NCI-H82 treated with DMSO at 0.1 percent for 48 hours (cell line): ENCODE measurements at regions not wholly inside any gene's neighbourhood (a gene's known extent, or its start where the extent isn't known, plus 50 kb on each side); places are given as distances from the start of the nearest gene placed in this dataset.
"Not testable (repeated sequence)": the region's sequence is repeated elsewhere in the genome, so short reads cannot be mapped to it uniquely, and the experiment has no call there.

Source experiments
- DNase-seq: peaks from one replicate; lab custom pipeline; 2025; ENCODE audit not compliant: unreplicated experiment; lab: John Stamatoyannopoulos, UW

DNA sequence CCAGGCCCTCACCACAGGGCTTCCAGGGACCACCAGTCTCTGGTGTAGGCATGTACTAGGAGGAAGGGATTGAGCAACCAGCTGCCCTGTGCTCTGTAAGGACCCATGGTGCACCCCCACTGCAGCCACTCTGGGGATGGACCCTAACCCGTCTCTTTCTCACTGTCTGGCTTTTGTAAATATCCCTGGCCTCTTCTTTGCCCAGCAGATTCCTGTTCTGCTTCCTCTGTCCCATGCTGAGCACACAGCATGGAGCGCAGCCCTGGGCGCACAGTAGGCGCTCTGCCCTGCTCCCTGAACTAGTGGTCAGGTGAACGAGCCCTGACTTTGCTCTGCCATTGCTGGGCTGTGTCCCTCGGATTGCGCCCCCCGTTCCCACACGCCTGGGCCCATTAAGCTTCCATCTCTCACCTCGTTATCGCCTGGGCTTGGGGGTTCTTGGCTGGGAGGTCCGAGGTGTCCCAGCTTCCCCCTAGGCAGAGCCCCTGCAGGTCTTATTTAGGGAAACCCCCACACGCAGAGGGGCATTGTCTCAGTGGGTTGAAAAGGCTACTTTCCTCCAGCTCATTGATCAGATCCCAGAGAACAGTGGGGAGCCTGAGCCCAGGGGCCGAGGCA is 162.1 kb downstream of the MYCN start:
- DNase-seq: no peak

DNA sequence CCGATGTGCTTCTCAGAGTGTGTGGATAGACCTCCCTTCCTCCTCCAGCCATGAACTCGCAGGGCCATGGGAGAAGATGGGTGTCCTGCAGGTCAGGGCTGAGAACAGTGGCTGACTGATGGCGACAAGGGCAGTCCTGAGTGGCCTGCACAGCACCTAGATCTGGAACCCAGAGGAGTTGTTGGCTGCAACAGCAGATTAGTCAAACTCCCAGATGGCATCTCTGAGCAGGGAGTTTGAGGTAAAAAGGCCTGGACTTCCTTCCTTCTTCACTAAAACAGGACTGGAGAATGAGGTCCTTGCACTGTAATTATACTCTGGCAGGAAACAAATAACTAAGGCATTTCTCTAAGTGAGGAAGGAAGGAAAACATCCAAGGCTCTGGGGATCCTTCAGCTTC is 160.8 kb downstream of the MYCN start:
- no peak for DNase-seq

DNA sequence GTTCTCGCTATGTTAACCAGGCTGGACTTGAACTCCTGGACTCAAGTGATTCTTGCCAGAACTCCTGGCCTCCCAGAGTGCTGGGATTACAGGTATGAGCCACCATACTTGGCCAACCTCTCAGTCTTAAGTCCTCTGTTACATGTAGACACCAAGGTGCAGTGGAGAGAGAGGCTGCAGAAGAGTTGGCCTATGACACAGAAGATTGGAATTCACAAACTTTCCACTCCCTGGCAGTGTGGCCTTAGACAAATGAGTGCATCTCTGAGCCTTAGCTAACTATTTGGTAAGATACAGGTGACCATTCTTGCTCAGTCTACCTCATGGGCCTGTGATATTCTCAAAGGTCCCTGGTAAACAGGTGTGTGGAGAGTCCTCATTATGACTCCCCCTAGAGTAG is 159.7 kb downstream of the MYCN start:
- DNase-seq: no peak

DNA sequence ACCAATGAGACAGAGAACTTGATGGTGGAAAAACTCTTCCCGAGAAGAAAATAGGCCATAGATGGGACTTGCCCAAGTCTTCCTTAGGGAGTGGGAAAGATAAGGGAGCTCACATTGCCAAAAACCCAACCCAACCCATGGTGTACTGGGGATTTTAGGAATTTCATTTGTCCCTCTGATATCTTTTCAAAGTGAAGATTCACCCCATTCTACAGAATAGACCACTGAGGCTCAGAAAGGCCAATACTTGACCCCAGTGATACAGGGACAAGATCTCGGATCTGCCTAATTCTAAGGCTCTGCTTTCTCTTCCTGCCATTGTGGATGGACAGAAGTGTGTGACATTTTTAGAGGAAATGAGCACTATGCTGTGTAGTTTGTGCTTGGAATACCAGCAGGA is 159.0 kb downstream of the MYCN start:
- DNase-seq: no peak

DNA sequence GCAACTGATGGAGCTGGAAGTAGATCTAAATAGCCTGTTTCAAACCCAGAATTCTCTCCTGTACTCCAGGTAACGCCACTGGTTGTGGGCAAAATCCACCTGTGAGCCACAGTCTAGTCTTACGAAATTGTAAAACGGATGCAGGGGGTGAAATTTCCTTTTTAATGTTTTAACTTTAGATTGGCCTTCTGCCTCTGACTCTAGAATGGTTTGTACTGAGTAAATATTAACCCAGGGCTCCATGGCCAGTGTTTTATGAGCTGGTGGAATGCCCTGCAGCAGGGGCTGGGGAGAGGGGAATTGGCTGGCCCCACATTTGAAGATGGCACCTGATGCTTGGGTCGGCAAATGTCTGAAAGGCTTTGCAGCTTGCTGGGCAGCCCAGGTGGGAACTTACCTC is 156.6 kb downstream of the MYCN start:
- no peak for DNase-seq

DNA sequence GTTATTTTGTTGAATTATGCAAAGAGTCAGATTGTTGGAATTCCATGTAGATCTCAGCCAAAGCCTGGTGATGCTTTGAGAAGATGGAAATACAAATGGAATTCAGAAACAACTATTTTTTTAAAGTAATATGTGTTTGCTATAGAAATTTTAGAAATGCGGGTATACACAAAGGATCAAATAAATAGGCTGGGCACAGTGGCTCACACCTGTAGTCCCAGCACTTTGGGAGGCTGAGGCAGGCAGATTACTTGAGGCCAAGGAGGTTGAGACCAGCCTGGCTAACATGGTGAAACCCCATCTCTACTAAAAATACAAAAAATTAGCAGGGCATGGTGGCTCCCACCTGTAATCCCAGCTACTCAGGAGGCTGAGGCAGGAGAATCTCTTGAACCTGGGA is 155.1 kb downstream of the MYCN start:
- DNase-seq: not testable (repeated sequence)

DNA sequence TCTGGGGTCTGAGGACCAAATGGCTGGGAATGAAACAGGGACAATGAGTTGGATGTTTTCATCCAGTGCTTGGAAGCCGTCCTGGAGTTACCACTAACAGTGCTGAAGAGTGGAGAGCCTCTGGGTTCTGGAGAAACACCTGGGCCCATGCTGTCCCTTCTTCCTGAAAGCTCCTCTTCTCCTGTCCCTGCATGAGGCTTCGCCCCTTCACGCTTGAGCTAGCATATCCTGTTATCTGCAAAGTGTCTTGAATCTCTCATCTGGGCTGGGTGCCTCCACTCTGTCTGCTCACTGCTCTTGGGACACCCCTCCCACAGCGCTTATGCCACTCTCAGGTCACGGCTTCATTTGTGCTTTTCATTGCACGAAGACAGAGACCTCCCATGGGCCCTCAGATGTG is 154.5 kb downstream of the MYCN start:
- peak; percentile 66 for DNase-seq

DNA sequence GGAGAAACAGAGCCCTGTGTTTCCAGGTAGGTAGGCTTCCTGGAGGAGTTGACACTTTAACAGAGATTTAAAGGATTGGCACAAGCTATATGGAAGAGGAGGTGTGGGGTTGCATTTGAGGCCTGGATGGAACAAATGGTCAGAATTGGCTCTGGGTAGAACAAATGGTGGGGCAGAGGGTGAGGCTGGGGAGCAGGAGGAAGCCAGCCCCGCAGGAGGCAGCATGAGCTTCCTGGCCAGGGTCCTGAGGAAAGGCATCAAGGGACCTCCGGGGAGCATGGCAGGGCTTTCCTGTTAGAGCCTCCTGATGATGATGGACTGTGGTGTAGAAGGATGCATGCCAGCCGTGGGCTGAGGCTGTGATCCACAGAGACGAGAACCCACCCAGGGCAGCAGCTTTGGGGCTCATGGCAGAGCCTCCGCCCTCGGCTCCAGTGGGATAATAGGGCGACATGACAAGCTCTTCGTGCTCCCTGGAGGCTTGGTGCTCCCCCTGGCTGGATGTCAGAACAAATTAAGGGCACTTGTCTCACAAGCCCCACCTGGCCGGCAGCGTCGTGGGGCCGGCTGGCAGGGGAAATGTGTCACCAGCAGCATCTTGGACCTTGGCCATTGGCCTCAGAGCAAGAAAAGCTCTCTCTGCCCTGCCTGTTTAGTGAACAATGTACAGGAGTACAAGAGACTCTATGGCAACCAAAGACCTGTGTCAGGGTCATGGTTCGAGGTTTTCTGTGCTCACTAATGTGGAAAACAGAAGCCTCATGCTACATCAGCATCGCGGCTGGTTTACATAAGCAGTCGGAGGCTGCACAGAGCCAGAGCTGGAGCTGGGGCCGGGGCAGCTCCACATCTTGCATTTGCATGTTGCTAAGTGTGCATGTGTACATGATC is 153.5 kb downstream of the MYCN start:
- no peak for DNase-seq

DNA sequence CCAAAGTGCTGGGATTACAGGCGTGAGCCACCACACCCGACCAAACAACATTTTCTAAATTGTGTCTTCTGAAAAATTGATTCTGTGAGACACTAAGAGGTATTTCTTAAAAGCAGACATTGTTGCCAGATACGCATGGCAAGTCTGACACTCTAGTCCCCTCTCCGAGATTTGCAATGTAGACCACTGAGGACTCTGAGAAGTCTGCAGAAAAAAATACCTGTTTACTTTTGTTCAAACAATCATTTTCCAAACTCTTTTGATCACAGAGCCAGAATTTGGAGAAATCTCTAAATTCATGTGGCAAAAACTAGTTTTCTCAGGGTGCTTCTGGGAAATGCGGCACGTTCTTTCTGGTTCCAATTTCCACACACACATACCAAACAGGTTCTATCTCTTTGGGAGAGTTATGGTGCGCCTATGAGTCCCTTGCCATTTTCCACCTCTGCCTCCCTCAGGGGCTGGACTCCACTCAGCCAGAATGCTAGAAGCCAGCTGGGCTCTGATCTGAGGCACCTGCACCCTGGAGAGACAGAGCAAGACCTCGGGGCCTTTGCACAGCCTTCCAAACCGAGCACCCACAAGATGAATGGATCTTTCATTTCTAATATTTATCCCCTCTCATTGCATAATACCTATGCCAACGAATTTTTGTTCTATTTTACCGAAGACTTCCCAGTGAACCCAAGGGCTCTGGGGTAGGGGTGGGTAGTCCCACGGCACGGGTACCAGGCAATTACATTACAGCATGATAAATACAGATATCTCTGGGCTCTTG is 152.7 kb downstream of the MYCN start:
- no peak for DNase-seq

DNA sequence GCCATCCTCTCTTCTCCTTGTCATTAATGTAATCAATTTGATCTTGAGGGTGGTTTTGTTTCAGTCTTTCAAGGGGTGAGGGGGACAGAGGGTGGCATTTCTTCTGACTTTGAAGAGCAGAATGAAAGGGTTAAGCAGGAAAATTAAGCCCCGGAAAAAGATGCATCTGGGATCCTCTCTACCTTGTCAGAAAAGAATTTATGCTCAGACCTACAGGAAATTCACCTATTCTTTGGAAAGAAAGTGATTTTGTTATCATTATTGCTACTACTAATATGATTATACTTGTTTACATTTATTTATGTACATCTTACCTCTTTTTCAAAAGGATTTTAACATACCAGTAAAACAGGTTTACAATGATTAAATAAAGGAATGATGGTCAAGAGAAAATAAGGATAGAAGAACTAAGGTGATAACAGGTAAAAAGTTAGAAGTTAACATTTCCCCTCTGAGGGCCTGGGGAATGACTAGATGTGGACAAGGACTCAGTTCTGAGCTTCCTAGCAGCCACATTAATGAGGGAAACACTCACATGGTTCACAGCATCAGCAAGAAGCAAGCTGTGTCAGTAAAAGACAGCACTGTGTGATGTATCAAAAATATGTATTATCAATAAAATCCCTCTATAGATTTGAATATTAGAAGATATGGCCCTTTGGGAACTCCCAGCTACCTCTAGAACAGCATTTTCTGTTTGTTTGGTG is 151.4 kb downstream of the MYCN start:
- DNase-seq: no peak

DNA sequence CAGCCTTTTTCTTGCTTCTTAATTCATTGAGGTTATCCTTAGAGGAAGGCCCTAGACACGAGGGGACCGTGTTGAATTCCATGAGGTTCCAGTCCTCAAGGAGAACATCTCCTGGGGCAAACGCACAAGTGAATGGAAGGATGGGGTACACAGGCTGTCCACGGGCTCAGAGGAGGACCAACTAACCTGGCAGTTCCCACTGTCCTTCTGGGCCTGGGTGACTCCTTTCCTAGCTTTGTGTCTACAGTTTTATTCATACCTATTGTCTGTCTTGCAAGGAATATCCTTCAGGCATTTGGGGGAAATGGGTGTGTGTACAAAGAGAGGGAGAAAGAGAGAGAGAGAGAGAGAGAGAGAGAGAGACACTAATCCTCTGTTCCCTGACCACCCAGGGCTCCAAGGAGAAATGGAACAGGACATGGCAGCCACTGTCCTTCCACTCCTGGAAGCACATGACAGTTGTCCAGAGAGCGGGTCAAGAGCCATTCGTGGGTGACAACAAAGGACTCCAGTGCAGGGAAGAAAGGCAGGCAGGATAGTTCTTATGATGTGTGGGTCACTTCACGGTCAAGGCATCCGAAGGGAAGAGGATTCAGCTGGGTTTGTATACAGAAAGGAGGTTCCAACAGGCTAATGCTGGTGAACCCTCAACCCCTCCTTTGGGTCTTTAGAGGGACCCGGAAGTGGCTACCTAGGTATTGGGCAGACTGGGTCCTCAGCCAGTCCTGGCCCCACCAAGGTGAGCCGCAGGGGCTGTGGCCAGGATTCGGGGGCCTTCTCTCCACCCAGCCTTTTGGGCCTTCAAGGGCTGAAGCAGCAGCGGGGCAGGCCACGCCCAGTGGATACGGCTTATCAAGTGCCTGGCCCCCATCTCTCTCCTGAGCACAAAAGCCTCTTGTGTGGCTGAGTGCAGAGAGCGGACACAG is 150.6 kb downstream of the MYCN start:
- DNase-seq: no peak

DNA sequence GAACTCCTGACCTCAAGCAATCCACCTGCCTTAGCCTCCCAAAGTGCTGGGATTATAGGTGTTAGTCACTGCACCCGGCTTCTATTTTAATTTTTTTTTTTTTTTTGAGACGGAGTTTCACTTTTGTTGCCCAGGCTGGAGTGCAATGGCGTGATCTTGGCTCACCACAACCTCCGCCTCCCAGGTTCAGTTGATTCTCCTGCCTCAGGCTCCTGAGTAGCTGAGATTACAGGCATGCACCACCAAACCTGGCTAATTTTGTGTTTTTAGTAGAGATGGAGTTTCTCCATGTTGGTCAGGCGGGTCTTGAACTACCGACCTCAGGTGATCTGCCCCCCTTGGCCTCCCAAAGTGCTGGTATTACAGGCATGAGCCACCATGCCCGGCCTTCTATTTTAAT is 149.1 kb downstream of the MYCN start:
- not testable (repeated sequence) for DNase-seq

DNA sequence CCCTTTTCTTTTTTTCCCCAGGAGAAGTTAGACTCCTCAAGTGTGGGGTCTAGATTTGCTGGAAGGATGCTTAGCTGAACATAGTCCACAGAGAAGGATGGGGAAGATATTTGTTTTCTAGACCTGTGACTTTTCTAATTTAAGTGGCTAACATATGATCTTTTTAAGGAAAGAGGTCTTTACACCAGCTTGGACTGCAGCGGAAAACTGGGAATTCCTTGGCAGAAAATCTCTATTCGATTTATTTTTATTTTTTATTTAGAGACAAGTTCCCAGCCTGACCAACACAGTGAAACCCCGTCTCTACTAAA is 148.4 kb downstream of the MYCN start:
- DNase-seq: no peak

DNA sequence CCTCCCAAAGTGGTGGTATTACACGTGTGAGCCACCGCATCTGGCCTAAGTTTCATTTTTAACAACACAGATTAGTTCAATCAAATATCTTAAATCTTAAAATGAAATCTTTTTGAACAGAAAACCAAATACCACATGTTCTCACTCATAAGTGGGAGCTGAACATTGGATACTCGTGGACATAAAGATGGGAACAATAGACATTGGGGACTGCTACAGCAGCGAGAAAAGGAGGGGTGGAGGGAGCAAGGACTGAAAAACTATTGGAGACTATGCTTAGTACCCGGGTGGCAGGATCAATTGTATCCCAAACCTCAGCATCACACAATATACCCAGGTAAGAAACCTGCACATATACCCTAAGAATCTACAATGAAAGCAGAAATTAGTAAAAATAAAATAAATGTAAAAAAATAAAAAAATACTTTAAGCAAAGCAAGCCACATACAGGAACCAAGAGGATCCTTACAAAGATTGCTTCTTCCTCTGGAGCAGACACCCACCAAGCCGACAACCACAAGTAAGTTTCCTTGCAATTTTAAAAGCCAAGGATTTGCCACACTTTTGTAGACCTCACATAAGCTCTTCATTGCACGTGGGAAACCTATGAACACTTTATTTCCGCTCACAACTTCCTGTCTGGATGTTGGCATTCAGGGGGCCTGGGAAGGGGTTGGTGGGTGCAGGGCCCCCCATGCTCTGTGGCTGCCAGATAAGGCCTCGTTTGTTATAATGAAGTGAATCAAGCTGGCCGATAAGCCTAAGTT is 147.9 kb downstream of the MYCN start:
- DNase-seq: no peak

DNA sequence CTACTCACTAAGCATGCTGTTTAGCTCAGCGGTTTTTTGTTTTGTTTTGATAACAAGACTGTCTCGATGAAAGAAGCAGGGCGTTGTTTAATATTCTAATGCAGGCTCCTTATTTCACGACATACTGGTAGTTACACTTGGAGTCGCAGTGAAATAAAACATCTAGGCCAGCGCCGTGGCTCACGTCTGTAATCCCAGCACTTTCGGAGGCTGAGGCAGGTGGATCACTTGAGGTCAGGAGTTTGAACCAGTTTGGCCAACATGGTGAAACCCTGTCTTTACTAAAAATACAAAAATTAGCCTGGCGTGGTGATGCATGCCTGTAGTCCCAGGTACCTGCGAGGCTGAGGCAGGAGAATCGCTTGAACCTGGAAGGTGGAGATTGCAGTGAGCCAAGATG is 145.8 kb downstream of the MYCN start:
- DNase-seq: not testable (repeated sequence)

DNA sequence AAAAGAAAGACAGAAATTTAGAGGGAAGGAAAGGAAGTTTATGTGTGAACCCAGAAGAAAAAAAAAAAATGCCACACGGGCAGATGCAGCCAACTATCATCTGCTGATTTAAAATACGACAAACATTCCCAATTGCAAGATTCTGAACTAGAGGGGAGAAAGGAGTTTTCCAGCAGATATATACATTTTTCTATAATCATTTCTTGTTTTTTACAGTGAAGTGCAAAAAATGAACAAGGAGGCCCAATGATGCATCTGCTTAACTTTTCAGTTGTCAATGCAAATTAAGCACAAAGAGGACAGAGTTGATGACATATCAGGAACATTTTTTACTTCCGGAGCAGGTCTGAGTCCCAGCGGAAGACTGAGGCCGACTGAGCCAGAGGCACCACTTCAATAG is 144.7 kb downstream of the MYCN start:
- DNase-seq: no peak

DNA sequence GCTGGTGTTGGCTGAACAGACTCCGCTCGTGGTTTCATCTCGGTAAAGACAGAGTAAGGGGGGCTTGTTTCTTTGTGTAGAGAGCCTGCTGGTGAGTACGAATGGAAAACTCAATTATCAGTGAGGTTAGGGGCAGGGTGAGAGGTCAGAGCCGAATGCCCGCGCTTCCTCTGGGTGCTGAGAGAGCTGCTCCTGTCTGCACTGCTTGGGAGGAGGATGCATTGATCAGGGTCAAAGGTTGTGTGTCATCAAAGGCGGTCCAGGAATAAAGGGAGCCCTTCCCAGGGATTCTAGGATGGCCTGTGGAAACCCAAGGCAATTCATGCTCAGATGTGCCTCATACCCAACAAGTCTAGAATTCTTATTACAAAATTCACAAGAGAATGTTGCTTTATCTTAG is 143.9 kb downstream of the MYCN start:
- no peak for DNase-seq

DNA sequence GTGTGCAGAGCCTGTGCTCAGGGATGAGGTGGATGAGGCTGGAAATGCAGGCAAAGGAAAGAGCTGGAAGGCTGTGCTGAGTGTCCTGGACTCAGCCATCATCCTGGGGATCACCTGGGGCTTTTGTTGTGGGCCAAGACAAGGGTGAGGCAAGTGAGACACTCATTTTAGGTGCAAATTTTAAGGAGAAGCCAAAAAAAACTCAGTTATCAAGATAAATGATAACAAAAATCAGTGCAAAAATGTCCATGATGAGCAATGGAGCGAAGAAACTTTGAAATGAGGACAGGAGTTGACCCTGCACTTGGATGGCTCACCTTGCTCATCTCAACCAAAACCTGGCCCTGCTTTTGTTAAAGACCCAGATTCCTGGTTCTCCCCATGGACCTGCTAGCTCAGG is 141.9 kb downstream of the MYCN start:
- no peak for DNase-seq

DNA sequence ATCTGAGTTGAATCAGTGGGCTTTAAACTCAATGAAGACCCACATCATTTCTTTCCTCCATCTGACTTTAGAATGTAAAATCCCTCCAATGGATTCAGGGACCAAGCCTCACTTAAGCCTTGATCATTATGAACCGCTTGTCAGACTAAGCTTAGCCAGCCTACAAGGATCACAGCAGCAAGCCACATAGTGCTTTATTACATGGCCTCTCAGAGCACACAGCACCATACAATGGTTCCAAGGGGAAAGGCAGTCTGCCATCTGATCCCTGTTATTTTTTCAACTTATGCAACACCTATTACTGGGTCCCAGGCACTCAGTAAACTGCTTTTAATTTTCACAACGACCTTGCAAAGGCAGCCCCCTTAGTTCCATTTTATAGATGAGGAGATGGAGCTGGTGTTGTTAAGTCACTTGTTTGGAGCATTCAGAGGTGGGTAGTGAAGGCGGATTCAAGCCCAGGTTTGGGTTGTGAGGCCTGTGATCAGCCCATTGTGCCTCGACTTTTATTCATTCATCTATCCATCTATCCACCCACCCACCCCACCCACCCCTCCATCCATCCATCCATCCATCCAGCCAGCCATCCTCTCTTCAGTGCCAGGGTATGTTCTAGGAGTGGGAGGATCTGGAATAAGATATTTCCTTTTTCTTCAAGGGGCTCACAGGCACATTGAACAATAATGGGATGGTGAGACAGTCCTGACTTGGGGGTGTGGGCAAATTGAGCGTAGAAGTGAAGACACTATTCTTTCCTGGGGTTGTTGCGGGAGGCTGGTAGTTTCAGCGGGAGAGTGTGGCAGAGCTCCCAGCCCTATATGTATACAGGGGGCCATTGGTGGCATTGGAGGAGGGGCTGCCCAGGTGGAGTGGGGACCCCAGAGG is 141.2 kb downstream of the MYCN start:
- DNase-seq: no peak
